ENCODE measurements at regions not wholly inside any gene's neighbourhood (a gene's known extent, or its start where the extent isn't known, plus 50 kb on each side); places are given as distances from the start of the nearest gene placed in this dataset.

GRCh38 chr22:34239421-34239820 lies 319.1 kb upstream of the LARGE1 start:
- H3K9me1 ChIP-seq (ENCODE audit: control insufficient read depth, extremely low read depth, insufficient read depth, low read length) = no peaks in the 10 kb centered on the region
- no peak overlapping the region for H3K4me2 ChIP-seq (ENCODE audit: control insufficient read depth, extremely low read depth, insufficient read depth, low read depth, low read length)
- H3K4me3 ChIP-seq (ENCODE audit: control insufficient read depth in 2 of 3, extremely low read depth in 1 of 3, insufficient read depth in 2 of 3, low read depth in 1 of 3, low read length in 3 of 3) = no peak overlapping the region
- no peak overlapping the region for H2AFZ ChIP-seq (ENCODE audit: control insufficient read depth, low read length)
- no peak for DNase-seq (ENCODE audit: low read depth, low spot score)
- no peak overlapping the region for H3K9ac ChIP-seq (ENCODE audit: control insufficient read depth, extremely low read depth, insufficient read depth, low read length)
- no peaks in the 10 kb centered on the region for H3K36me3 ChIP-seq (ENCODE audit: control insufficient read depth in 2 of 2, extremely low read depth in 1 of 2, insufficient read depth in 2 of 2, low read length in 2 of 2)
- no peaks in the 10 kb centered on the region for H4K20me1 ChIP-seq (ENCODE audit: control insufficient read depth, extremely low read depth, insufficient read depth, low read length)
- TF ChIP-seq CTCF (optimal IDR thresholded peaks at IDR 0.05 in 1 of 3, IDR thresholded peaks at IDR 0.05 in 1 of 3, conservative IDR thresholded peaks at IDR 0.05 in 1 of 3; ENCODE audit: extremely low read depth in 1 of 3, insufficient read depth in 2 of 3, low read length in 3 of 3) = no peak
- no peak for TF ChIP-seq EZH2 (IDR thresholded peaks at IDR 0.05; ENCODE audit: low read length)
- H3K4me1 ChIP-seq (ENCODE audit: control insufficient read depth, extremely low read depth, insufficient read depth, low read length) = no peaks in the 10 kb centered on the region
- dilution Hi-C loops (cut with MboI; ENCODE audit: extremely low pct_ligation_motif_present, low sequenced_read_pairs) = no loop called here
- H3K27me3 ChIP-seq (ENCODE audit: control insufficient read depth, extremely low read depth, insufficient read depth, low read length) = no peaks in the 10 kb centered on the region
- H3K9me3 ChIP-seq (ENCODE audit: control insufficient read depth, low read depth, low read length) = no peaks in the 10 kb centered on the region
- no peak for FAIRE-seq
- no peaks in the 10 kb centered on the region for H3K79me2 ChIP-seq (ENCODE audit: control insufficient read depth, insufficient read depth, low read length)
- no peak overlapping the region for H3K27ac ChIP-seq (ENCODE audit: control insufficient read depth, insufficient read depth, low read length)

- H4K20me1 ChIP-seq (ENCODE audit: control insufficient read depth, extremely low read depth, insufficient read depth, low read length) = no peaks in the 10 kb centered on the region
- H3K4me3 ChIP-seq (ENCODE audit: control insufficient read depth in 2 of 3, extremely low read depth in 1 of 3, insufficient read depth in 2 of 3, low read depth in 1 of 3, low read length in 3 of 3) = no peak overlapping the region
- no peak for DNase-seq (ENCODE audit: low read depth, low spot score)
- H3K27me3 ChIP-seq (ENCODE audit: control insufficient read depth, extremely low read depth, insufficient read depth, low read length) = no peaks in the 10 kb centered on the region
- no peaks in the 10 kb centered on the region for H3K36me3 ChIP-seq (ENCODE audit: control insufficient read depth in 2 of 2, extremely low read depth in 1 of 2, insufficient read depth in 2 of 2, low read length in 2 of 2)
- no peak overlapping the region for H2AFZ ChIP-seq (ENCODE audit: control insufficient read depth, low read length)
- no peaks in the 10 kb centered on the region for H3K79me2 ChIP-seq (ENCODE audit: control insufficient read depth, insufficient read depth, low read length)
- no peak overlapping the region for H3K27ac ChIP-seq (ENCODE audit: control insufficient read depth, insufficient read depth, low read length)
- H3K4me1 ChIP-seq (ENCODE audit: control insufficient read depth, extremely low read depth, insufficient read depth, low read length) = no peaks in the 10 kb centered on the region
- FAIRE-seq = no peak
- no peak for TF ChIP-seq CTCF (optimal IDR thresholded peaks at IDR 0.05 in 1 of 3, IDR thresholded peaks at IDR 0.05 in 1 of 3, conservative IDR thresholded peaks at IDR 0.05 in 1 of 3; ENCODE audit: extremely low read depth in 1 of 3, insufficient read depth in 2 of 3, low read length in 3 of 3)
- no peak for TF ChIP-seq EZH2 (IDR thresholded peaks at IDR 0.05; ENCODE audit: low read length)
- no peak overlapping the region for H3K9ac ChIP-seq (ENCODE audit: control insufficient read depth, extremely low read depth, insufficient read depth, low read length)
- H3K9me3 ChIP-seq (ENCODE audit: control insufficient read depth, low read depth, low read length) = no peaks in the 10 kb centered on the region
- no peaks in the 10 kb centered on the region for H3K9me1 ChIP-seq (ENCODE audit: control insufficient read depth, extremely low read depth, insufficient read depth, low read length)
- H3K4me2 ChIP-seq (ENCODE audit: control insufficient read depth, extremely low read depth, insufficient read depth, low read depth, low read length) = no peak overlapping the region
- dilution Hi-C loops (cut with MboI; ENCODE audit: extremely low pct_ligation_motif_present, low sequenced_read_pairs) = no loop called here
Observed at GRCh38 chr22:34243023-34243422, 322.7 kb upstream of the LARGE1 start.

Measured in keratinocyte (primary cell).